HEK293T (cell line): ENCODE measurements at regions not wholly inside any gene's neighbourhood (a gene's known extent, or its start where the extent isn't known, plus 50 kb on each side); places are given as distances from the start of the nearest gene placed in this dataset.

Source experiments
- CTCF ChIA-PET: fragments of 350-600 bp; formaldehyde crosslinking; extraction: SDS; loops from one replicate; lab custom pipeline; 2021; ENCODE audit warnings: antibody characterized with exemption, inconsistent platforms; lab: Yijun Ruan, JAX
- POLR2A ChIA-PET: fragments of 350-600 bp; formaldehyde crosslinking; extraction: SDS; loops from one replicate; lab custom pipeline; 2020; ENCODE audit warnings: antibody characterized with exemption, inconsistent platforms; lab: Yijun Ruan, JAX
- DNase-seq: peaks from one replicate; pipeline ENCODE4 v3.0.0; 2012; ENCODE audit warnings: mixed read lengths; ENCODE audit errors: extremely low spot score
- ARNT ChIP-seq: fragments of 450-650 bp; IDR thresholded peaks from 2 replicates; pipeline ENCODE4 v1.6.1; 2017; ENCODE audit warnings: mild to moderate bottlenecking
- BHLHE40 ChIP-seq: fragments of 450-650 bp; IDR thresholded peaks from 2 replicates; pipeline ENCODE4 v1.6.1; 2016; ENCODE audit warnings: mild to moderate bottlenecking, moderate library complexity, borderline replicate concordance
- CTBP1 ChIP-seq: fragments of 450-650 bp; IDR thresholded peaks from 2 replicates; pipeline ENCODE4 v1.6.1; 2016; ENCODE audit warnings: borderline replicate concordance
- ELF4 ChIP-seq: fragments of 450-650 bp; IDR thresholded peaks from 2 replicates; pipeline ENCODE4 v1.6.1; 2017; ENCODE audit warnings: antibody characterized with exemption
- FOXA1 ChIP-seq: fragments of 450-650 bp; IDR thresholded peaks from 2 replicates; pipeline ENCODE4 v1.6.1; 2016; ENCODE audit warnings: mild to moderate bottlenecking
- FOXK2 ChIP-seq: fragments of 450-650 bp; IDR thresholded peaks from 2 replicates; pipeline ENCODE4 v1.6.1; 2016; ENCODE audit warnings: mild to moderate bottlenecking
- FOXM1 ChIP-seq: fragments of 450-650 bp; IDR thresholded peaks from 2 replicates; pipeline ENCODE4 v1.6.1; 2017; ENCODE audit warnings: mild to moderate bottlenecking, borderline replicate concordance
- HDGF ChIP-seq: fragments of 450-650 bp; IDR thresholded peaks from 2 replicates; pipeline ENCODE4 v1.6.1; 2017; ENCODE audit warnings: antibody characterized with exemption, borderline replicate concordance
- L3MBTL2 ChIP-seq: fragments of 450-650 bp; conservative IDR thresholded peaks from 2 replicates; pipeline ENCODE4 v1.6.1; 2016; ENCODE audit warnings: mild to moderate bottlenecking
- LEF1 ChIP-seq: fragments of 450-650 bp; IDR thresholded peaks from 2 replicates; pipeline ENCODE4 v1.6.1; 2017; ENCODE audit warnings: mild to moderate bottlenecking, borderline replicate concordance
- NFRKB ChIP-seq: fragments of 450-650 bp; IDR thresholded peaks from 2 replicates; pipeline ENCODE4 v1.6.1; 2016; ENCODE audit warnings: mild to moderate bottlenecking, moderate library complexity
- PKNOX1 ChIP-seq: fragments of 450-650 bp; IDR thresholded peaks from 2 replicates; pipeline ENCODE4 v1.6.1; 2016
- SP1 ChIP-seq: fragments of 450-650 bp; IDR thresholded peaks from 2 replicates; pipeline ENCODE4 v1.6.1; 2017
- SUZ12 ChIP-seq: fragments of 450-650 bp; IDR thresholded peaks from 2 replicates; pipeline ENCODE4 v1.6.1; 2016; ENCODE audit warnings: mild to moderate bottlenecking
- TARDBP ChIP-seq: fragments of 450-650 bp; IDR thresholded peaks from 2 replicates; pipeline ENCODE4 v1.6.1; 2016
- ZNF384 ChIP-seq: fragments of 450-650 bp; IDR thresholded peaks from 2 replicates; pipeline ENCODE4 v1.6.1; 2016

GRCh38 chr9:105146677-105147076, 97.8 kb upstream of the SLC44A1 start:
- no peak for DNase-seq
- ChIA-PET CTCF (interaction anchor here (0.5 kb wide), 1 partner anchor 12 kb away, joined by 3 read pairs; no protein-coding TSS in a partner anchor), POLR2A (no interaction called here)
- TF ChIP-seq TARDBP (no peak), ZNF384 (no peak), FOXA1 (no peak), NFRKB (no peak), FOXK2 (no peak), ARNT (no peak), CTBP1 (no peak), FOXM1 (no peak), PKNOX1 (no peak), LEF1 (no peak), BHLHE40 (no peak), SP1 (no peak), SUZ12 (no peak), L3MBTL2 (no peak), ELF4 (no peak), HDGF (no peak)

GRCh38 chr9:105147110-105147871, 97.2 kb upstream of the SLC44A1 start:
- TF ChIP-seq PKNOX1 (no peak), FOXK2 (no peak), LEF1 (no peak), CTBP1 (no peak), ARNT (no peak), SP1 (no peak), BHLHE40 (no peak), TARDBP (no peak), L3MBTL2 (no peak), FOXA1 (no peak), NFRKB (no peak), HDGF (no peak), ZNF384 (no peak), SUZ12 (no peak), ELF4 (no peak), FOXM1 (no peak)
- ChIA-PET POLR2A (no interaction called here), CTCF (no interaction called here)
- no peak for DNase-seq

GRCh38 chr9:105148328-105149006, 96.0 kb upstream of the SLC44A1 start:
- TF ChIP-seq FOXM1 = no peak
- no peak for TF ChIP-seq FOXA1
- TF ChIP-seq ZNF384 = no peak
- TF ChIP-seq L3MBTL2 = no peak
- no peak for TF ChIP-seq PKNOX1
- no peak for TF ChIP-seq ARNT
- no peak for TF ChIP-seq TARDBP
- TF ChIP-seq BHLHE40 = no peak
- TF ChIP-seq LEF1 = no peak
- no peak for TF ChIP-seq FOXK2
- no peak for TF ChIP-seq HDGF
- TF ChIP-seq CTBP1 = no peak
- no peak for TF ChIP-seq NFRKB
- TF ChIP-seq SUZ12 = no peak
- TF ChIP-seq ELF4 = no peak
- no peak for TF ChIP-seq SP1
- DNase-seq = no peak
- POLR2A ChIA-PET = no interaction called here
- CTCF ChIA-PET = interaction anchor here (0.5 to 0.9 kb wide), 2 partner anchors 145 to 287 kb away, joined by 3 to 5 read pairs; no protein-coding TSS in a partner anchor

- TF ChIP-seq ARNT (no peak), ELF4 (no peak), BHLHE40 (no peak), FOXK2 (no peak), PKNOX1 (no peak), FOXA1 (no peak), SUZ12 (no peak), LEF1 (no peak), ZNF384 (no peak), TARDBP (no peak), CTBP1 (no peak), NFRKB (no peak), HDGF (no peak), FOXM1 (no peak), SP1 (no peak), L3MBTL2 (no peak)
- ChIA-PET CTCF (no interaction called here), POLR2A (no interaction called here)
- no peak for DNase-seq
These were observed 93.3 kb upstream of the SLC44A1 start for GRCh38 chr9:105150991-105151685.
